HTERT RPE-1 (cell line): ENCODE measurements at regions not wholly inside any gene's neighbourhood (a gene's known extent, or its start where the extent isn't known, plus 50 kb on each side); places are given as distances from the start of the nearest gene placed in this dataset.
"Not testable (repeated sequence)": the region's sequence is repeated elsewhere in the genome, so short reads cannot be mapped to it uniquely, and the experiment has no call there.

Experiments
- in situ Hi-C: fragments of 300-500 bp; cut with MboI; formaldehyde crosslinking; loops from 4 replicates; pipeline ENCODE4 v1.14.3; 2020; ENCODE audit warnings: low sequenced_read_pairs

GRCh38 chr3:105278688-105279087 lies 88.0 kb upstream of the ALCAM start:
- in situ Hi-C loops, result no loop called here

GRCh38 chr3:105281989-105282388 lies 84.7 kb upstream of the ALCAM start:
- in situ Hi-C loops, result no loop called here

GRCh38 chr3:105284876-105285275 lies 81.8 kb upstream of the ALCAM start:
- in situ Hi-C loops, result no loop called here

GRCh38 chr3:105285653-105286241 lies 81.0 kb upstream of the ALCAM start:
- in situ Hi-C loops, result no loop called here

- in situ Hi-C loops, result no loop called here
Observed at GRCh38 chr3:105293441-105293840, 73.3 kb upstream of the ALCAM start.

GRCh38 chr3:105296182-105296822 lies 70.4 kb upstream of the ALCAM start:
- in situ Hi-C loops, result not testable (repeated sequence)

- in situ Hi-C loops, result no loop called here
Observed at GRCh38 chr3:105304487-105304886, 62.2 kb upstream of the ALCAM start.

GRCh38 chr3:105315144-105315543 lies 51.6 kb upstream of the ALCAM start:
- in situ Hi-C loops, result no loop called here

GRCh38 chr3:105315815-105316214 lies 50.9 kb upstream of the ALCAM start:
- in situ Hi-C loops, result no loop called here

- in situ Hi-C loops, result no loop called here
Observed at GRCh38 chr3:105316331-105316730, 50.4 kb upstream of the ALCAM start.
